ENCODE measurements at regions not wholly inside any gene's neighbourhood (a gene's known extent, or its start where the extent isn't known, plus 50 kb on each side); places are given as distances from the start of the nearest gene placed in this dataset.

DNA sequence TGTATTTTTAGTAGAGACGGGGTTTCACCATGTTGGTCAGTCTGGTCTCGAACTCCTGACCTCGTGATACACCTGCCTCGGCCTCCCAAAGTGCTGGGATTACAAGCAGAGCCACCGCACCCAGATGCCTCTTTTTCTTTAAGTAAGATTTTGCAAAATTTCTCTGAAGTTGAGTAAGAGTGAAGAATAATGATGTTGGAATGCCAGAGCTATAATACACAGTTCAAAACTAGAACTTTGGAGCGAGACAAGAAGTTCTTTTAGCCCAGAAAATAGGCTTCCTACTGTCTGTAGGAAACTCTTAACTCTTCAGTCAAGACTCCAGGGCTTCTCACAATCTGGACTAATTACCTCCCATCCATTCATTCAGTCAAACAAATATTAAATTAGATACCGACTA is 51.4 kb downstream of the MARCHF4 start:
- H3K4me2 ChIP-seq (replicated peaks; ENCODE audit: low read depth, low read length, poor library complexity, severe bottlenecking), result no peak overlapping the region
- Mint-ChIP-seq H3K4me3 (no peak overlapping the region), H3K4me1 (no peaks in the 10 kb centered on the region), H3K9me3 (ENCODE audit: insufficient read depth) (no peaks in the 10 kb centered on the region), H3K27ac (no peak overlapping the region), H3K27me3 (peaks cover 40% of the 10 kb centered on the region)
- no peaks in the 10 kb centered on the region for H3K4me1 ChIP-seq (ENCODE audit: control insufficient read depth in 2 of 2, insufficient read depth in 2 of 2, low read length in 2 of 2)
- no peak overlapping the region for H3K9ac ChIP-seq (ENCODE audit: low read length)
- H3K79me2 ChIP-seq (ENCODE audit: control insufficient read depth, insufficient read depth, low read length), result no peaks in the 10 kb centered on the region
- DNase-seq, result no peak
- ChIA-PET POLR2A (no interaction called here), CTCF (interaction anchor here (0.7 kb wide), 1 partner anchor 53 kb away, joined by 3 read pairs; no protein-coding TSS in a partner anchor)
- intact Hi-C loops (cut with micrococcal nuclease), result no loop called here
- H4K20me1 ChIP-seq (ENCODE audit: control insufficient read depth, insufficient read depth, low read length, poor library complexity, severe bottlenecking), result no peaks in the 10 kb centered on the region
- ATAC-seq (ENCODE audit: low read depth), result no peak
- H3K27me3 ChIP-seq (replicated peaks in 1 of 4; ENCODE audit: control extremely low read depth in 1 of 4, control insufficient read depth in 3 of 4, insufficient read depth in 4 of 4, low read length in 3 of 4), result peaks cover 0 to 7% (median 1%) of the 10 kb centered on the region in 4 experiments
- no peak overlapping the region for H3K27ac ChIP-seq (ENCODE audit: low read length in 2 of 2)
- no peaks in the 10 kb centered on the region for H3K36me3 ChIP-seq (replicated peaks in 1 of 2; ENCODE audit: control extremely low read depth in 1 of 2, control insufficient read depth in 1 of 2, extremely low read depth in 1 of 2, insufficient read depth in 2 of 2, low read length in 1 of 2)
- H3K4me3 ChIP-seq (ENCODE audit: control extremely low read depth in 1 of 5, extremely low read depth in 1 of 5, insufficient read depth in 1 of 5, low read depth in 2 of 5, low read length in 4 of 5), result no peak overlapping the region
- H2AFZ ChIP-seq (ENCODE audit: insufficient read depth, low read depth, low read length, poor library complexity, severe bottlenecking), result no peak overlapping the region
- peaks cover 0 to 4% (median 0%) of the 10 kb centered on the region in 3 donors for H3K9me3 ChIP-seq (ENCODE audit: control extremely low read depth in 1 of 3, control insufficient read depth in 2 of 3, insufficient read depth in 1 of 3, low read length in 2 of 3)
- 96% methylated on average over 4 of the region's 7 CpGs for WGBS (ENCODE audit: insufficient coverage)
- no peak for TF ChIP-seq EZH2 (IDR thresholded peaks at IDR 0.05; ENCODE audit: borderline replicate concordance, insufficient read depth, low read depth, low read length, poor library complexity, severe bottlenecking)
- TF ChIP-seq, protein P1, sequence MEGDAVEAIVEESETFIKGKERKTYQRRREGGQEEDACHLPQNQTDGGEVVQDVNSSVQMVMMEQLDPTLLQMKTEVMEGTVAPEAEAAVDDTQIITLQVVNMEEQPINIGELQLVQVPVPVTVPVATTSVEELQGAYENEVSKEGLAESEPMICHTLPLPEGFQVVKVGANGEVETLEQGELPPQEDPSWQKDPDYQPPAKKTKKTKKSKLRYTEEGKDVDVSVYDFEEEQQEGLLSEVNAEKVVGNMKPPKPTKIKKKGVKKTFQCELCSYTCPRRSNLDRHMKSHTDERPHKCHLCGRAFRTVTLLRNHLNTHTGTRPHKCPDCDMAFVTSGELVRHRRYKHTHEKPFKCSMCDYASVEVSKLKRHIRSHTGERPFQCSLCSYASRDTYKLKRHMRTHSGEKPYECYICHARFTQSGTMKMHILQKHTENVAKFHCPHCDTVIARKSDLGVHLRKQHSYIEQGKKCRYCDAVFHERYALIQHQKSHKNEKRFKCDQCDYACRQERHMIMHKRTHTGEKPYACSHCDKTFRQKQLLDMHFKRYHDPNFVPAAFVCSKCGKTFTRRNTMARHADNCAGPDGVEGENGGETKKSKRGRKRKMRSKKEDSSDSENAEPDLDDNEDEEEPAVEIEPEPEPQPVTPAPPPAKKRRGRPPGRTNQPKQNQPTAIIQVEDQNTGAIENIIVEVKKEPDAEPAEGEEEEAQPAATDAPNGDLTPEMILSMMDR (IDR thresholded peaks at IDR 0.05), result no peak

DNA sequence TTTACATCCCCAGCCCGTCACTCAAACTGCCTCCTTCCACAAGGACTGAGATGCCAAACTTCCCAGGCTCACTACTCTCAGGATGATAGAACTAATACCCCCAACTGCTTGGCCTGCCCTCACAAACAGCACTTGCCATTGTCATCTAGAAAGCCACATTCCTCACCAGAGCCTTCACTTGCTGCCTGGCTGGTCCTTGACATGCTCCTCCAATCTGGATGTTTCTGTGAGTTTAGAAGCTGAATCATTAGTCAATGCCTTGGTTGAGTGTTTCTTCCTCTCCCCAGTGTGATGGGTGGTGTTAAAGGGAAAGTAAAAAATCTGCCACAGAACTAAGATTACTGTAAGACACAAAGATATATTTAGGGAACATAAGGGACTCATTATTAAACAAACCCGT is 52.5 kb downstream of the MARCHF4 start:
- ChIA-PET POLR2A (no interaction called here), CTCF (no interaction called here)
- no CpG with 5 or more reads among the region's 2 CpGs for WGBS (ENCODE audit: insufficient coverage)
- intact Hi-C loops (cut with micrococcal nuclease), result no loop called here
- ATAC-seq (ENCODE audit: low read depth) (no peak), DNase-seq (no peak)
- no peaks in the 10 kb centered on the region for H3K9me3 Mint-ChIP-seq (ENCODE audit: insufficient read depth)
- Histone ChIP-seq H3K9ac (ENCODE audit: low read length) (no peak overlapping the region), H3K27me3 (replicated peaks in 1 of 4; ENCODE audit: control extremely low read depth in 1 of 4, control insufficient read depth in 3 of 4, insufficient read depth in 4 of 4, low read length in 3 of 4) (peaks cover 0 to 7% (median 1%) of the 10 kb centered on the region in 4 experiments), H3K4me3 (ENCODE audit: control extremely low read depth in 1 of 5, extremely low read depth in 1 of 5, insufficient read depth in 1 of 5, low read depth in 2 of 5, low read length in 4 of 5) (no peak overlapping the region), H3K9me3 (ENCODE audit: control extremely low read depth in 1 of 3, control insufficient read depth in 2 of 3, insufficient read depth in 1 of 3, low read length in 2 of 3) (peaks cover 0 to 6% (median 0%) of the 10 kb centered on the region in 3 donors), H3K79me2 (ENCODE audit: control insufficient read depth, insufficient read depth, low read length) (no peaks in the 10 kb centered on the region), H3K4me1 (ENCODE audit: control insufficient read depth in 2 of 2, insufficient read depth in 2 of 2, low read length in 2 of 2) (no peaks in the 10 kb centered on the region), H4K20me1 (ENCODE audit: control insufficient read depth, insufficient read depth, low read length, poor library complexity, severe bottlenecking) (no peaks in the 10 kb centered on the region), H3K27ac (ENCODE audit: low read length in 2 of 2) (no peak overlapping the region), H3K4me2 (replicated peaks; ENCODE audit: low read depth, low read length, poor library complexity, severe bottlenecking) (no peak overlapping the region), H2AFZ (ENCODE audit: insufficient read depth, low read depth, low read length, poor library complexity, severe bottlenecking) (no peak overlapping the region), H3K36me3 (replicated peaks in 1 of 2; ENCODE audit: control extremely low read depth in 1 of 2, control insufficient read depth in 1 of 2, extremely low read depth in 1 of 2, insufficient read depth in 2 of 2, low read length in 1 of 2) (no peaks in the 10 kb centered on the region)
- H3K27me3 Mint-ChIP-seq, result peaks cover 40% of the 10 kb centered on the region
- no peaks in the 10 kb centered on the region for H3K4me1 Mint-ChIP-seq
- no peak overlapping the region for H3K27ac Mint-ChIP-seq
- no peak overlapping the region for H3K4me3 Mint-ChIP-seq
- no peak for TF ChIP-seq EZH2 (IDR thresholded peaks at IDR 0.05; ENCODE audit: borderline replicate concordance, insufficient read depth, low read depth, low read length, poor library complexity, severe bottlenecking)
- TF ChIP-seq, protein P1 (IDR thresholded peaks at IDR 0.05), result no peak

Data from B cell (primary cell).